NCI-H2171 treated with DMSO at 0.1 percent for 48 hours (cell line): ENCODE measurements at regions not wholly inside any gene's neighbourhood (a gene's known extent, or its start where the extent isn't known, plus 50 kb on each side); places are given as distances from the start of the nearest gene placed in this dataset.

Source experiments
- DNase-seq: peaks from one replicate; lab custom pipeline; 2025; lab: John Stamatoyannopoulos, UW

GRCh38 chr1:22315315-22316078 is 136.2 kb upstream of the ZBTB40 start:
- DNase-seq: no peak

GRCh38 chr1:22317231-22317919 is 134.3 kb upstream of the ZBTB40 start:
- DNase-seq: peak; percentile 20

- no peak for DNase-seq
Measured at GRCh38 chr1:22317920-22318243, 133.8 kb upstream of the ZBTB40 start.

- peak; percentile 76 for DNase-seq
Measured at GRCh38 chr1:22318279-22318981, 133.2 kb upstream of the ZBTB40 start.

- no peak for DNase-seq
Measured at GRCh38 chr1:22319608-22320007, 132.0 kb upstream of the ZBTB40 start.

GRCh38 chr1:22320587-22321344 is 130.9 kb upstream of the ZBTB40 start:
- no peak for DNase-seq

GRCh38 chr1:22321917-22322316 is 129.7 kb upstream of the ZBTB40 start:
- no peak for DNase-seq

GRCh38 chr1:22323141-22323845 is 128.4 kb upstream of the ZBTB40 start:
- no peak for DNase-seq

GRCh38 chr1:22323846-22324504 is 127.7 kb upstream of the ZBTB40 start:
- DNase-seq: no peak

GRCh38 chr1:22325531-22326371 is 125.9 kb upstream of the ZBTB40 start:
- DNase-seq: no peak

- DNase-seq: no peak
Measured at GRCh38 chr1:22326372-22326915, 125.2 kb upstream of the ZBTB40 start.

GRCh38 chr1:22326931-22327330 is 124.7 kb upstream of the ZBTB40 start:
- no peak for DNase-seq

GRCh38 chr1:22327411-22327810 is 124.2 kb upstream of the ZBTB40 start:
- DNase-seq: no peak

- DNase-seq: no peak
Measured at GRCh38 chr1:22328331-22329147, 123.1 kb upstream of the ZBTB40 start.

- no peak for DNase-seq
Measured at GRCh38 chr1:22329148-22329515, 122.5 kb upstream of the ZBTB40 start.

GRCh38 chr1:22330092-22330759 is 121.4 kb upstream of the ZBTB40 start:
- DNase-seq: no peak

- DNase-seq: no peak
Measured at GRCh38 chr1:22330760-22331119, 120.9 kb upstream of the ZBTB40 start.

GRCh38 chr1:22331618-22332423 is 119.8 kb upstream of the ZBTB40 start:
- no peak for DNase-seq
